RWPE2 (cell line): ENCODE measurements at regions not wholly inside any gene's neighbourhood (a gene's known extent, or its start where the extent isn't known, plus 50 kb on each side); places are given as distances from the start of the nearest gene placed in this dataset.
A peak's percentile ranks its signal among the peaks of the same experiment; 100 is the strongest.

Experiments used
- ATAC-seq: fragments of 200-7000 bp; cut with Tn5 transposase; 3 replicates; pipeline ENCODE4 v1.9.1; 2021; ENCODE audit warnings: low read depth
- DNase-seq: peaks from one replicate; pipeline ENCODE4 v3.0.0-alpha.2; 2020; ENCODE audit warnings: low spot score
- H3K27ac ChIP-seq: fragments of 450-650 bp; 2 replicates; pipeline ENCODE4 v1.5.1; 2017; ENCODE audit warnings: mild to moderate bottlenecking; ENCODE audit not compliant: poor library complexity, severe bottlenecking
- H3K27me3 ChIP-seq: fragments of 250-450 bp; sonication (Bioruptor Pico); 2 replicates; pipeline ENCODE4 v1.5.1; 2021; ENCODE audit warnings: mild to moderate bottlenecking, moderate library complexity; ENCODE audit not compliant: insufficient read depth, poor library complexity, severe bottlenecking
- H3K36me3 ChIP-seq: fragments of 250-450 bp; sonication (Bioruptor Pico); 2 replicates; pipeline ENCODE4 v1.5.1; 2020; ENCODE audit warnings: low read depth, mild to moderate bottlenecking, moderate library complexity
- H3K4me1 ChIP-seq: fragments of 250-450 bp; sonication (Bioruptor Pico); 2 replicates; pipeline ENCODE4 v1.5.1; 2021; ENCODE audit warnings: mild to moderate bottlenecking, moderate library complexity; ENCODE audit not compliant: insufficient read depth, poor library complexity, severe bottlenecking
- H3K4me3 ChIP-seq: fragments of 250-450 bp; sonication (Bioruptor Pico); 2 replicates; pipeline ENCODE4 v1.5.1; 2021; ENCODE audit warnings: mild to moderate bottlenecking, moderate library complexity; ENCODE audit not compliant: severe bottlenecking
- H3K9me3 ChIP-seq: fragments of 250-450 bp; sonication (Bioruptor Pico); 2 replicates; pipeline ENCODE4 v1.5.1; 2021; ENCODE audit warnings: mild to moderate bottlenecking, moderate library complexity; ENCODE audit not compliant: severe bottlenecking
- TF ChIP-seq, protein P1 (sequence below): fragments of 450-650 bp; IDR thresholded peaks from one replicate; pipeline ENCODE4 v1.5.1; 2017; ENCODE audit warnings: mild to moderate bottlenecking, moderate library complexity; ENCODE audit not compliant: poor library complexity, severe bottlenecking

DNA sequence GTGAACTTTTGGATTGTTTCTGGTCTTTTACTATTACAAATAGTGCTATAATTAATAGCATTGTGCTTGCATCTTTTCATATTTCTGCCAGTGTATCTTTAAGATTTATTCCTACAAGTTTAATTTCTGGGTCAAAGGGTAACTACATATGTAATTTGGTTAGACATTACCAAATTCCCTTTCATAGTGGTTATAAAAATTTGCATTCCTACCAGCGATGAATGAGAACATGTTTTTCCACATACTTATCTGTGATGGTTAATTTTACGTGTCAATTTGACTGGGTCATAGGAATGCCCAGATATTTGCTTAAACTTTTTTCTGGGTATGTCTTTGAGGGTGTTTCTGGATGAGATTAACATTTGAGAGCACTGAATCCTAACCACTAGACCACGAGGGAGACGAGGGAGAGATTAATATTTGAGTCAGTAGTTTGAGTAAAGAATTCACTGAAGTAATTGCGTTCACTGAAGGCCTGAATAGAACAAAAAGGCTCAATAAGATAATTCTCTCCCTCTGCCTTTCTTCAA is 132.3 kb upstream of the NEO1 start:
- no peaks in the 10 kb centered on the region for H3K36me3 ChIP-seq
- ATAC-seq (no peak), DNase-seq (no peak)
- no peaks in the 10 kb centered on the region for H3K4me1 ChIP-seq
- no peak overlapping the region for H3K27ac ChIP-seq
- H3K9me3 ChIP-seq: no peaks in the 10 kb centered on the region
- H3K4me3 ChIP-seq: no peak overlapping the region
- TF ChIP-seq, protein P1, sequence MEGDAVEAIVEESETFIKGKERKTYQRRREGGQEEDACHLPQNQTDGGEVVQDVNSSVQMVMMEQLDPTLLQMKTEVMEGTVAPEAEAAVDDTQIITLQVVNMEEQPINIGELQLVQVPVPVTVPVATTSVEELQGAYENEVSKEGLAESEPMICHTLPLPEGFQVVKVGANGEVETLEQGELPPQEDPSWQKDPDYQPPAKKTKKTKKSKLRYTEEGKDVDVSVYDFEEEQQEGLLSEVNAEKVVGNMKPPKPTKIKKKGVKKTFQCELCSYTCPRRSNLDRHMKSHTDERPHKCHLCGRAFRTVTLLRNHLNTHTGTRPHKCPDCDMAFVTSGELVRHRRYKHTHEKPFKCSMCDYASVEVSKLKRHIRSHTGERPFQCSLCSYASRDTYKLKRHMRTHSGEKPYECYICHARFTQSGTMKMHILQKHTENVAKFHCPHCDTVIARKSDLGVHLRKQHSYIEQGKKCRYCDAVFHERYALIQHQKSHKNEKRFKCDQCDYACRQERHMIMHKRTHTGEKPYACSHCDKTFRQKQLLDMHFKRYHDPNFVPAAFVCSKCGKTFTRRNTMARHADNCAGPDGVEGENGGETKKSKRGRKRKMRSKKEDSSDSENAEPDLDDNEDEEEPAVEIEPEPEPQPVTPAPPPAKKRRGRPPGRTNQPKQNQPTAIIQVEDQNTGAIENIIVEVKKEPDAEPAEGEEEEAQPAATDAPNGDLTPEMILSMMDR: no peak
- H3K27me3 ChIP-seq: peaks cover 40% of the 10 kb centered on the region

GRCh38 chr15:72916897-72917296 is 133.3 kb upstream of the ADPGK start:
- DNase-seq: no peak
- peak; percentile 27; the same call in 1 of the 3 replicates for ATAC-seq
- Histone ChIP-seq H3K4me1 (no peaks in the 10 kb centered on the region), H3K27ac (no peak overlapping the region), H3K9me3 (no peaks in the 10 kb centered on the region), H3K4me3 (no peak overlapping the region), H3K27me3 (peaks cover 18% of the 10 kb centered on the region), H3K36me3 (no peaks in the 10 kb centered on the region)
- TF ChIP-seq, protein P1: no peak

DNA sequence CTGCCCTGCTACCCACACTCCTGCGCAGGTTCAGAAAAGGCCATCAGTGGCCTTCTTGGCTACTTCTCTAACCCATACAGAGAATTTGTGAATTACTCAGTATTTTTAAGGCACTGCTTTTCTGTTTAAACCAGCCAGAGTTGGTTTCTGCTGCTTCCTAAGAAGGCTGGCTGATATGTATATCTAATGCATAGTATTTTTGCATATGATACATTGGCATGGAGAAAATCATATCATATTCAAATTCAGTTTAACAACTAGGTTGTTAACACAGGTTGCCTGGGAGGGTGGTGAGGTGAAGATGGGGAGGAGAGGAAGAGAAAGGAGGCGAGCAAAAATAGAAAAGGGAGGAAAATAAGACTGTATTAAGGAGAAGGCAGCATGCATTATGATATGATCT is 132.8 kb upstream of the ADPGK start:
- peaks cover 13% of the 10 kb centered on the region for H3K27me3 ChIP-seq
- DNase-seq: no peak
- H3K9me3 ChIP-seq: no peaks in the 10 kb centered on the region
- H3K36me3 ChIP-seq: no peaks in the 10 kb centered on the region
- ATAC-seq: no peak
- no peak overlapping the region for H3K27ac ChIP-seq
- TF ChIP-seq, protein P1: no peak
- H3K4me3 ChIP-seq: no peak overlapping the region
- no peaks in the 10 kb centered on the region for H3K4me1 ChIP-seq

DNA sequence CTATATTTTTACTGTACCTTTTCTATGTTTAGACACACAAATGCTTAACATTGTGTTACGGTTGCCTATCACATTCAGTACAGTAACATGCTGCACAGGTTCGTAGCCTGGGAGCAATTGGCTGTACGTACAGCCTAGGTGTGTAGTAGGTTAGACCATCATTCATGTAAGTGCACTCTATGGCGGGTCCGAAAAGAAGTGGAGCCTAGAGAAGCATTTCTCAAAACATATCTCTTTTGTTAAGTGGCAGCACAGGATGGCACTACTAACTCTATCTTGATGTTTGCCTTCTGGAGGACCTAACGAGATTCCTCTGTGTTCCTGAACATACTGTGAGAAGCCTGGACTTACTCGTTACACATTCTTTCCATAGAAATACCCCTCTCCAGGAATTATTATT is 132.3 kb upstream of the ADPGK start:
- no peak overlapping the region for H3K27ac ChIP-seq
- ATAC-seq (no peak; the same call in 2 of the 3 replicates), DNase-seq (no peak)
- H3K4me3 ChIP-seq: no peak overlapping the region
- no peaks in the 10 kb centered on the region for H3K4me1 ChIP-seq
- TF ChIP-seq, protein P1: no peak
- H3K9me3 ChIP-seq: no peaks in the 10 kb centered on the region
- no peaks in the 10 kb centered on the region for H3K36me3 ChIP-seq
- peaks cover 10% of the 10 kb centered on the region for H3K27me3 ChIP-seq

DNA sequence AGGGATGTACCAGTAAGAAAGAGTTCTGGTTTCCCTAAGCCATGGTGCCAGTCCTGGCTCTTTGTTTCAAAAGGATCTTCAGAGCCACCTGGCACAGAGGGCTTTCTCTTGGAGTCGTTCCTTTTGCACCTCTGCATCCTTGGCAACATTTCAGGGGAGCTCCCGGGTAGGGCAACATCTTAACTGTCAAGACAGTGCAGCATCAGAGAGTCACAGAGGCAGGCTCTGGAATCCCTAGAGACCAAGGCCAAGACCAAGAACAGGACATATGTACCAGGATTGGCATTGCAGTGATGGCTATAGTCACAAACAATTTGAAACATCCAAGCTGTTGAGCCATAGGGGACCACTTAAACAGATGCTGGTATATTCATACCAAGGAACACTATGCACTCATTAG is 129.4 kb upstream of the ADPGK start:
- ATAC-seq: no peak

More for the DNA sequence above, 129.4 kb upstream of the ADPGK start:
- TF ChIP-seq, protein P1: no peak
- DNase-seq: no peak
- H3K4me1 ChIP-seq: no peaks in the 10 kb centered on the region
- H3K36me3 ChIP-seq: no peaks in the 10 kb centered on the region
- H3K4me3 ChIP-seq: no peak overlapping the region
- H3K27me3 ChIP-seq: no peaks in the 10 kb centered on the region
- no peaks in the 10 kb centered on the region for H3K9me3 ChIP-seq
- H3K27ac ChIP-seq: no peak overlapping the region
